ENCODE measurements at regions not wholly inside any gene's neighbourhood (a gene's known extent, or its start where the extent isn't known, plus 50 kb on each side); places are given as distances from the start of the nearest gene placed in this dataset.

GRCh38 chr3:24598695-24599470 lies 104.2 kb upstream of the THRB start:
- no peak for DNase-seq

GRCh38 chr3:24601066-24601939 lies 106.7 kb upstream of the THRB start:
- DNase-seq, result no peak

GRCh38 chr3:24604215-24604614 lies 109.6 kb upstream of the THRB start:
- no peak for DNase-seq

GRCh38 chr3:24605511-24606028 lies 110.9 kb upstream of the THRB start:
- no peak for DNase-seq

GRCh38 chr3:24607281-24607680 lies 112.6 kb upstream of the THRB start:
- DNase-seq, result no peak

GRCh38 chr3:24608701-24609390 lies 114.2 kb upstream of the THRB start:
- DNase-seq, result no peak

- DNase-seq, result no peak
These were observed 119.7 kb upstream of the THRB start for GRCh38 chr3:24614359-24614758.

GRCh38 chr3:24615177-24615576 lies 120.5 kb upstream of the THRB start:
- no peak for DNase-seq

- DNase-seq, result no peak
These were observed 121.6 kb upstream of the THRB start for GRCh38 chr3:24616110-24616829.

- DNase-seq, result no peak
These were observed 127.5 kb upstream of the THRB start for GRCh38 chr3:24622138-24622537.

- DNase-seq, result no peak
These were observed 128.1 kb upstream of the THRB start for GRCh38 chr3:24622696-24623225.

- no peak for DNase-seq
These were observed 129.0 kb upstream of the THRB start for GRCh38 chr3:24623657-24624056.

- no peak for DNase-seq
These were observed 130.5 kb upstream of the THRB start for GRCh38 chr3:24624938-24625681.

- no peak for DNase-seq
These were observed 134.0 kb upstream of the THRB start for GRCh38 chr3:24628523-24629258.

GRCh38 chr3:24631481-24631880 lies 136.8 kb upstream of the THRB start:
- no peak for DNase-seq

GRCh38 chr3:24639061-24639460 lies 144.4 kb upstream of the THRB start:
- no peak for DNase-seq

- DNase-seq, result no peak
These were observed 145.1 kb upstream of the THRB start for GRCh38 chr3:24639481-24640329.

GRCh38 chr3:24640330-24640877 lies 145.8 kb upstream of the THRB start:
- peak; percentile 54 for DNase-seq

- DNase-seq, result no peak
These were observed 147.0 kb upstream of the THRB start for GRCh38 chr3:24641628-24642027.

Measured in eye (tissue), 1 donor.